ENCODE measurements at regions not wholly inside any gene's neighbourhood (a gene's known extent, or its start where the extent isn't known, plus 50 kb on each side); places are given as distances from the start of the nearest gene placed in this dataset.

GRCh38 chr2:71951718-71952404, 195.8 kb downstream of the CYP26B1 start:
- no peak for FAIRE-seq

DNA sequence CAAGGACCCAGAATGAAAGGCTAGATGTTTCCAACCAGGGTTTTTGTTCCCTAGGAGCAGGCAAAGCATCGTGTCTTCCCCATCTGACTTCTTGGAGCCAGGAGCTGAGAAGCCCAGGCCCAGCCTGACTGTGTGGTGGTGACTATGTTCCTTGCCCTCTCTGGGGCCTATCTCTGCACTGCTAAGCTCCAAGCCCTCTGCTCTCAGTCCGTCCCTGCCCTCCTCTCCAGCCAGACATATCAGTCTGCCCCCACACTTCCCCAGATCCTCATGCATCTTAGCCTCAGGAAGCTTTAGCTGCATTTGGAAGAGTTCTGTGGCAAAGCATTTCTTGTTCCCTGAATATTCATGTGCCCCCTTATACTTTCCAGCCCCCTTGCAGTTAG, 196.6 kb downstream of the CYP26B1 start:
- no peak for FAIRE-seq

- FAIRE-seq = no peak
These were observed 197.2 kb downstream of the CYP26B1 start for GRCh38 chr2:71950256-71951082.

DNA sequence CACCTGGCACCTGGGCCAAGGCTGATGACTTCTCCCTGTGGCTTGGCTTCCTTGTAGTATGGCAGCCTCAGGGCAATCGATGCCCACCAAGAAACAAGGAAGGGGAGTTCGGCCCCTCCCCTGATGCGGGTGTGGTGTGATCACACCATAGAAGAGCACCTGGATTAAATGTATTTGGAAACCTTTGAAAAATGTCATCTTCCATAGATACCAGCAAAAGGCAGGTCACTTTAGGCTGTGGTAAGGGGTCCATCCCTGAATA, 198.2 kb downstream of the CYP26B1 start:
- no peak for FAIRE-seq

GRCh38 chr2:71948781-71949536, 198.7 kb downstream of the CYP26B1 start:
- no peak for FAIRE-seq

- no peak for FAIRE-seq
These were observed 199.9 kb downstream of the CYP26B1 start for GRCh38 chr2:71947809-71948208.

- no peak for FAIRE-seq
These were observed 202.1 kb downstream of the CYP26B1 start for GRCh38 chr2:71945603-71945959.

DNA sequence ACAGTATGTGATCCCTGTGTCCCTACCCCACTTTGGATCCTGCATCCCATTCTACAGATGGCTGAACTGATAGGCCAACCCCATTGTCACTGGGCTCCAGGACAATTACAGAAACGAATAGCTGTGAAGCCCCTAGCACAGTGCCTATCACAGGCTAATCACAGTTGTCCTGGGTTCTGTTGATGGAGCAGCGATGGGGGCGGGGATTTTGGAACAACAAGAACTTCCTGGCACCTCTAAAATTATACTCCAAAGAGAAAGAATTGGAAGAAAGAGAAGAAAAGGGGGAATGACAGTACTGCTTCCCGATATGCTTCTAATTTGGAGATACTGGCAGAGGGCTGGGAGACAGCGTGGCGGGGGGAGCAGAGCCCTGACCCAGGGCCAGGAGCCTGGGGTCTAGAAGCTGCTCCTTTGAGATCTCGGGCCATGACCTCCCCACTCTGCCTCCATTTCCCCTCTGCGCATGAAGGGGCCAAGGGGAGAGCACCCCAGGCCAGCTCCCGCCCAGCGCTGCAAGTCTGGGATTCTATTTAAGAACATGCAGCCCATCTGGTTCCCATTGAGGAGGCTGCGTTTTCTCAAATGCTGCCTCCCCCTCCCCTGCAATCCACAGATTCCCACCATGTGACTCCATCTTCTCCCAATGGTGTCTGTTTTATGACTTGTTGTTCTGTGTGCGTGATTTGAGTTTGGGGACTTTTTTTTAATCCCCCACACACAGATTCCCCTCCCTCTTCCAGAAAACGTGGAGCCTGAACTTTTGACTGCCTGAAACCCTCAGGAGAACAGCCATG, 202.7 kb downstream of the CYP26B1 start:
- no peak for FAIRE-seq

GRCh38 chr2:71944183-71944550, 203.5 kb downstream of the CYP26B1 start:
- no peak for FAIRE-seq

GRCh38 chr2:71943238-71944182, 204.2 kb downstream of the CYP26B1 start:
- FAIRE-seq = no peak

DNA sequence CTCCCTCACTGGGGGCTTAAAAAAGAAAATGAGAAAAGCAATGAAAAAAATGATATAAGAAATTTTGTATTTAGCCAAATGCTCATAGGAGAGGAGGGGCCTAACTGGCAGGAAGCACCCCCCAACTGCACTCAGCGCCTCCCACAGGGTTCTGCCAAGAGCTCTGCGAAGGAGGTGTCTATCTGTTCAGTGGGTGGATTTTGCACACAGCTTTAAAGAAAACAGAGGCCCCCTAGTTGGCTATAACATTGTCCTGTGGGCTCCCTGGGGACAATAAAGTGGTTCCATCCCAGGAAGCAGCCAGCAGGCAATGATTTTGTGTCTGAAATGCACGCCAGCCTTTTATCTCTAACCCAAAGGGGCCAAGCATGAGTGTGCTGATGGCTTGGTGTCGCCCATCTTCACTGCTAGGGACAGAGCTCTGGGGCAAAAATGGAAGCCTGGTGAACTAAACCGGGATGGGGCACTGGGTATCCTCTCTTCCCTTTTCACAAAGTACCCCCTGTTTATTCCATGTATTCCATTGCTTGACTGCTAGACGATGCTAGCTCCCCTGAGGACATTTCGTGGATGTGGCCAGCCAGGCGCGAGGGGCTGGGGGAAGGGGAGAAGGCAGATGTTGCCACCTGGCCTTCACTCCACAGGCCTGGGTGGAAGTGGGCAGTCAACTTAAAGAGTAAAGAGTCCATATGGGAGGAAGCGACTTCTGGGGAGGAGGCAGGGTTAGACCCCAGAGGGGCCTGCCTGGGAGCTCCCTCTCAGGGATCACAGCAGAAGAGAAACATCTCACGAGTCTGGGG, 205.7 kb downstream of the CYP26B1 start:
- FAIRE-seq = no peak

DNA sequence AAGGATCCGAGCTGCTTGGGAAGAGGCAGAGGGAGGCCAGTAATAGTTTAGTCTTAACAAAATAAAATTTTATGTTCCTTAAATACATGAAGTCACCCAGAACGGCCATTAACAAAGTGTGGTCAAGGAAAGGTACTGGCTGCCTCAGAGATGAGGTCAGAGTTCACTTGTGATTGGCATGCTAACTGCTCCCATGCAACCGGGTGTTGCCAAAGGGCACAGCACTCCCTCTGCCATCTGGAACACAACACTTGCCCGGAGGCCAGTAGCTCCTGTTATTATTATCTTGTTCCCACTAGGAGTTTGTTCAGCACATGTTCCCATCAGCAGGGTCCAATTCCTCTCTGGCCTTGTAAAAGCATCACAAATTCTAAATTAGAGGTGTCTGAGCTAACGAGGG, 207.0 kb downstream of the CYP26B1 start:
- no peak for FAIRE-seq

GRCh38 chr2:71939588-71940535, 207.8 kb downstream of the CYP26B1 start:
- FAIRE-seq = no peak

- FAIRE-seq = no peak
These were observed 208.7 kb downstream of the CYP26B1 start for GRCh38 chr2:71938659-71939587.

GRCh38 chr2:71938108-71938507, 209.6 kb downstream of the CYP26B1 start:
- FAIRE-seq = no peak

DNA sequence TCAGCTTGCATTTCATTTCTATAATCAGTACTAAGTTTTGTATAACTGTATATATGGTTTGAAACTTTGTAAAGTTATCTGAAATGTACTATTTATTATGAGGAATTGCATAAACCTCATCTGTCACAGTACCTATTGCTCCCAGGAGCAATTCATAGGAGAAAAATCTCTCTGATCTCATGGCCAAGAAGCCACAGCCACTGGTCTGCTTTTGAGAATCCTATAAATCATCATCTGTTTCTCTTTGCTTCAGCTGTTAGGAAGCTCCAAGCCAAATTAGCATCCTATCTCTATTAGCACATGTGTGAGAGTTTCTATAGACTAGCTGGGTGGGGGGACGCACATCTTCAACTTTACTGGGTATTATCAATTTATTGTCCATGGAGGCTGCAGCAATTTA, 210.3 kb downstream of the CYP26B1 start:
- no peak for FAIRE-seq

DNA sequence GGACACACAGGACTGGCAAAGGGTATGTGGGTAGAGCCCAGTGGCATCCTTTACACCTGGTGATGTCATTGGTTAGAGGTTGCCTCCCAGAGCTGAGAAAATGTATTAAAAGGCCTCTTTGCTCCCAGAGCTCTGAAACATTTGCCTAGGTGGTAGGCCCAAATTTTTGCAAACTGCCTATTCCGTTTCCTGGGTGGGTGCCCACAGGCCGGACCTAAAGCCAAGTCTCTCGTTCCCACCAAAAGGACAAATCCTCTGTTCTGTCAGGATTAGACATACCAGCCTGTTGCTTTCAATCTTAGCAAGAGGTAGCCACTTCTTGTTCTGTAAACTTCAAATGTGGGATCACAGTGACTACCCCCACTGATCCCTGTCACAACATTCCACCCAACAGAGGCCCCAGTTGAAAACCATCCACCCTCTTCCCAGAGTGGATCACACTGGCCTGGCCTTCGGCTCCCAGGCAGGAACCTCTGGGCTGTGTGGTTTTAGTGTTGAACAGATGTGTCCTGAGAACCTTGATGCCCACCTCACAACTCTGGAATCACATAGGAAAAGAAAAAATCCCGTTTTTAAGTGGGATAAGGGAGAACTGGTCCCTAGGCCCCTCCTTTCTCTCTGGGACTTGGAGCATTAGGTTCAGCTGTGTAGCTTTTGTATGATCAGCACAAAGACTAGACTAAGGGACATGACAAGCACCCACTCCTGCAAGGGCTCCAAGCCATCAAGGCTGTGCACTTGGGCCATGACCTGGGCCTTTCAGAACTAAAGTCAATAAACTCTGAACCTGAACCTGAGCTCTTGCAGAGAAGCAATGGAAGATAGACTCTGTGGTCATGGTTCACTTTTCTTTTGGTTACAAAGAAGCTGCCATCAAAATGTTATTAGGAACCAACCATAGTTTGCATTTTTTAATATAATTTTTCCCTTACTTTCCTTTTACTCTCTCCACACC, 211.3 kb downstream of the CYP26B1 start:
- no peak for FAIRE-seq

Data from colon (tissue), 2 donors.